Small intestine (tissue), 7 donors: ENCODE measurements at regions not wholly inside any gene's neighbourhood (a gene's known extent, or its start where the extent isn't known, plus 50 kb on each side); places are given as distances from the start of the nearest gene placed in this dataset.

ENCODE experiments used
- DNase-seq, 2 donors: peaks; one replicate each; pipeline versions ENCODE4 v3.0.0 to v3.0.0-alpha.2; 2013
- FAIRE-seq: peaks from 2 replicates; lab custom pipeline; 2012; peaks lifted over from hg19 to GRCh38; lab: Jason Lieb, UNC
- H3K27ac ChIP-seq, 3 donors: one replicate each; pipeline ENCODE4 v1.5.1; 2013; ENCODE audit warnings: low read length in 2 of 3, mild to moderate bottlenecking in 2 of 3, control low read depth in 1 of 3, inconsistent platforms in 1 of 3, low read depth in 1 of 3, moderate library complexity in 1 of 3
- H3K27me3 ChIP-seq, 3 donors: one replicate each; pipeline ENCODE4 v1.6.1; 2013; ENCODE audit warnings: low read length in 3 of 3, inconsistent platforms in 1 of 3; ENCODE audit not compliant: control insufficient read depth in 3 of 3, insufficient read depth in 3 of 3
- H3K36me3 ChIP-seq, 3 donors: one replicate each; pipeline ENCODE4 v1.6.1; 2013; ENCODE audit warnings: low read length in 3 of 3, inconsistent platforms in 1 of 3, low read depth in 1 of 3, mild to moderate bottlenecking in 1 of 3, moderate library complexity in 1 of 3; ENCODE audit not compliant: control insufficient read depth in 3 of 3, insufficient read depth in 2 of 3
- H3K4me1 ChIP-seq, 3 donors: one replicate each; pipeline ENCODE4 v1.6.1; 2013; ENCODE audit warnings: low read length in 2 of 3, inconsistent platforms in 1 of 3, low read depth in 1 of 3, mild to moderate bottlenecking in 1 of 3, moderate library complexity in 1 of 3; ENCODE audit not compliant: control insufficient read depth in 3 of 3, insufficient read depth in 2 of 3
- H3K4me3 ChIP-seq, 3 donors: one replicate each; pipeline ENCODE4 v1.5.1; 2013; ENCODE audit warnings: low read length in 3 of 3, control low read depth in 1 of 3, inconsistent platforms in 1 of 3, low read depth in 1 of 3, mild to moderate bottlenecking in 1 of 3, moderate library complexity in 1 of 3
- H3K9me3 ChIP-seq, 2 donors: one replicate each; pipeline ENCODE4 v1.6.1; 2013; ENCODE audit warnings: low read depth in 1 of 2, low read length in 1 of 2; ENCODE audit not compliant: control insufficient read depth in 2 of 2, insufficient read depth in 1 of 2
- WGBS, 3 donors: extraction: QIAGEN DNeasy Blood & Tissue Kit; methylation state at CpG; one replicate each; pipeline ENCODE4 v1.1.7; 2013; 5-methylcytosine and 5-hydroxymethylcytosine counted together
- donor health status: healthy with polysubstance abuse.
- donor health status: control.
- donor health status: control.
- donor health status: Bipolar disorder and iron deficiency.
- donor health status: healthy.

DNA sequence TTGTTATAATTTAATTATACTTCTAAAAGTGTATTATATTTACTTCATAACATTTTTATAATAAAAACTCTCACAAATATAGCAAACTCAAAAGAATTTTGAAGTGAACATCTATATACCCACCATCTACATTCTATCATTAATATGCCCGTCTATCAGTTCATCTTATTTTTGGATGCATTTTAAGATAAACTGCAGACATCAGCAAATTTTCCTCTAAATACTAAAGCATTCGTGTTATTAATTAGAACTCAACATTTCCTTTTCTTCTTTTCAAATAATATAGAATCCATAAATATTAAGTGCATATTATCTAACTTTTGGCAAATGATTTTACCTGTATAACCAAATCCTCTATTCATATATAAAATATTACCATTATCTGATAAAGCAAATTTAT lies 242.9 kb upstream of the BCHE start:
- Histone ChIP-seq H3K4me1 (no peaks in the 10 kb centered on the region), H3K27me3 (no peaks in the 10 kb centered on the region), H3K4me3 (no peak overlapping the region), H3K36me3 (no peaks in the 10 kb centered on the region), H3K9me3 (no peaks in the 10 kb centered on the region), H3K27ac (no peak overlapping the region)
- WGBS, 3 donors, result 79 to 81% (median 80%) methylated on average over 2 of the region's 2 CpGs
- peak; percentile 92 for FAIRE-seq
- DNase-seq, result no peak

DNA sequence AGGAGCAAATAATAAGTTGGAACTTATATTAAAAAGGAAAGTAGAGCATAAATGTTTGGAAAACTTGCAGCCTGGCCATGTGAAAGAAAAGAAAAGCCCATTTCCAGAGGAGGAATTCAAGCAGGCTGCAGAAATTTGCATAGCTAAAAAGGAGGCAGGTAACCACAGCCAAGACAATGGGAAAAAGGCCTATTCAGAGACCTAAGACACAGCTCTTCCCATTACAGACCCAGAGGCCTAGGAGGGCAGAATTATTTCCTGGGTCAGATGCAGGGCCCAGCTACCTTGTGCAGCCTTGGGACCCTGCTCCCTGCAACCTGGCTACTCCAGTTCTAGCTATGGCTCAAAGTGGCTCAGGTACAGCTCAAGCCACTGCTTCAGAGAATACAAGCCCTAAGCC lies 234.6 kb upstream of the BCHE start:
- Histone ChIP-seq H3K4me1 (no peaks in the 10 kb centered on the region), H3K36me3 (no peaks in the 10 kb centered on the region), H3K4me3 (no peak overlapping the region), H3K27me3 (no peaks in the 10 kb centered on the region), H3K27ac (no peak overlapping the region), H3K9me3 (no peaks in the 10 kb centered on the region)
- FAIRE-seq (no peak), DNase-seq (no peak)

DNA sequence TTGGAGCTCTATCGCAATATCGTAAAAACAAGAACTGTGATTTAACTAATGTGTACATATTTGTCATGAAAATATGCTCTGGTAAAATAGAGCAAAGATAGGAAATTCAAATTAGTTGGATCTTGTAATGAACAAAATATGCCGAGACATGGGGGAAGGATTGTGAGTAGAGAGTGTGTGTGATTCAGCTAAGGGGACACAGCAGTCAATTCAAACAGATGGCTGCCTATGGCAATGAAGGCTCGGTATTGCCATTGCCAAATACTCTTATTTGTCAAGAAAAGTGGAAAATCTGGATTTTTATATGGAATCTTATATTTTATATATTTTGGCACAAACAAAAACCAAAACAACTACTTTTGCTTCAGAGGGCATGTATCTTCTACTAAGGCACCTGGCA lies 227.3 kb upstream of the BCHE start:
- Histone ChIP-seq H3K36me3 (no peaks in the 10 kb centered on the region), H3K27ac (no peak overlapping the region), H3K9me3 (peaks cover 0 to 3% of the 10 kb centered on the region in 2 donors), H3K27me3 (no peaks in the 10 kb centered on the region), H3K4me3 (no peak overlapping the region), H3K4me1 (no peaks in the 10 kb centered on the region)
- no peak for DNase-seq
- 82 to 90% (median 84%) methylated on average over 4 of the region's 4 CpGs for WGBS, 3 donors
- FAIRE-seq, result no peak

DNA sequence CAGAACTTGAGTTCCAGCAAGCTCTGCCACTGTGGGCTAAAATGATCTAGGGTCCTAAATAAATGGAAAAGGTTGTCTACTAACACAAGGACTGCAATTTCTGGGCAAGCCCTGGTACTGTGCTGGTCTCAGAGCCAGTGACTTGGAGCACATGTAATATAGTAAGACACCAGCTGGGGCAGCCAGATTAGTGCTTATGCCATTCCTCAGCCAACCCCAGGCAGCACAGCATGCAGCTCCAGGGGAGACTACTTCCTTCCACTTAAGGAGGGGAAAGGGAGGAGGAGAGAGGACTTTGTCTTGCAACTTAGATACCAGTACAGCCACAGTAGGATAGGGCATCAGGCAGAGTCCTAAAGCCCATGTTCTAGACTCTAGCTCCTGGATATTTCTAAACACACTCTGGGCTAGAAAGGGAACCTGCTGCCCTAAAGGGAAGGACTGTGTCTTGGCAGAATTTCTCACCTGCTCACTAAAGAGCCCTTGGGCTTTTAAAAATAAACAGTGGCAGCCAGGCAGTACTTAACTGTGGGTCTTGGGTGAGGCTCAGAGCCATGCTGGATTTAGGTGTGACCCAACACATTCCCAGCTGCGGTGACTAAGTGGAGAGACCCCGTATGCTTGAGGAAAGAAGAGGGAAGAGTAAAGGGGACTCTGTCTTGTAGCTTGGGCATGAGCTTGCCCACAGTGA lies 223.7 kb upstream of the BCHE start:
- Histone ChIP-seq H3K4me1 (no peaks in the 10 kb centered on the region), H3K4me3 (no peak overlapping the region), H3K27ac (no peak overlapping the region), H3K36me3 (no peaks in the 10 kb centered on the region), H3K27me3 (no peaks in the 10 kb centered on the region), H3K9me3 (peaks cover 0 to 3% of the 10 kb centered on the region in 2 donors)
- WGBS, 3 donors, result 81 to 94% (median 90%) methylated on average over 2 of the region's 2 CpGs
- FAIRE-seq (no peak), DNase-seq (no peak)

DNA sequence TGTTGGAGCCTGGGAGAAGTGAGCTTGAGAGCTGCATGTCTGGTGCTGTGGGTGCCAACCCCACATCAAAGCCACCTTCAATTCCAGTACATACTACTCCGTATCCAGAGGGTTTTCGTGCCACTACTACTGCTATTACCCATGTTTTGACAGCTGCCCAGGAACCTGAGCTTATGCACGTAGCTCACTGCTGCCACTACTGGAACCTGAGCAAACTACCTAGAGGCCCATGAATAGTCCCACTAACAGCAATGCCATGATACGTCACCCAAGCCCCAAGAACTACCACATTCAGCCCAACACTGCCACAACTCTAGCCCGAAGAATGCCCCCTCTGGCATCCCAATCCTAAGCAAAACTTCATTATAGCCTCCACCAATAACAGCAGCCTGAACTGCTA lies 215.2 kb upstream of the BCHE start:
- WGBS, 3 donors, result 68 to 74% (median 70%) methylated on average over 5 of the region's 5 CpGs
- Histone ChIP-seq H3K4me3 (no peak overlapping the region), H3K9me3 (no peaks in the 10 kb centered on the region), H3K27ac (no peak overlapping the region), H3K36me3 (no peaks in the 10 kb centered on the region), H3K27me3 (no peaks in the 10 kb centered on the region), H3K4me1 (no peaks in the 10 kb centered on the region)
- DNase-seq, result no peak
- no peak for FAIRE-seq

DNA sequence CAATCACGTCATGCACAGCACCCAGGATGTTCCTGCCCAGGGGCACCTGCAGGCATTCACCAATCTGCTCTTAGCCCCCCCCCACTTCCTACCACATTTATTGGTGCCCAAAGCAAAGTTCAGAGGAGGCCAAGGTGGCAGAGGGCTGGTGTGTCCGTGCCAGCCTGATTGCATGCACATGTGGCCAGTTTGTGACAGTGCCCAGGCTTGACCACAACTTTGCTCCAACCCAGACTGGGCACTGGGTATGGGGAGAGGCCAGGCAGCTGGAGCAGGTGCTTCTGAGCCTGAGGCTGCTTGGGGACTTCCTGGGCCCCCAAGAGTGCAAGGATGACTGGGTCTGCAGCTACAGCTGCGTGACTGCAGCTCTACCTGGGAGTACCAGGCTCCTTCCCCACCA lies 192.3 kb upstream of the BCHE start:
- Histone ChIP-seq H3K4me3 (no peak overlapping the region), H3K27ac (no peak overlapping the region), H3K4me1 (no peaks in the 10 kb centered on the region), H3K9me3 (peaks cover 1 to 6% of the 10 kb centered on the region in 2 donors), H3K36me3 (no peaks in the 10 kb centered on the region), H3K27me3 (no peaks in the 10 kb centered on the region)
- WGBS, 3 donors, result 22 to 42% (median 33%) methylated on average over 3 of the region's 3 CpGs
- FAIRE-seq (no peak), DNase-seq (no peak)

DNA sequence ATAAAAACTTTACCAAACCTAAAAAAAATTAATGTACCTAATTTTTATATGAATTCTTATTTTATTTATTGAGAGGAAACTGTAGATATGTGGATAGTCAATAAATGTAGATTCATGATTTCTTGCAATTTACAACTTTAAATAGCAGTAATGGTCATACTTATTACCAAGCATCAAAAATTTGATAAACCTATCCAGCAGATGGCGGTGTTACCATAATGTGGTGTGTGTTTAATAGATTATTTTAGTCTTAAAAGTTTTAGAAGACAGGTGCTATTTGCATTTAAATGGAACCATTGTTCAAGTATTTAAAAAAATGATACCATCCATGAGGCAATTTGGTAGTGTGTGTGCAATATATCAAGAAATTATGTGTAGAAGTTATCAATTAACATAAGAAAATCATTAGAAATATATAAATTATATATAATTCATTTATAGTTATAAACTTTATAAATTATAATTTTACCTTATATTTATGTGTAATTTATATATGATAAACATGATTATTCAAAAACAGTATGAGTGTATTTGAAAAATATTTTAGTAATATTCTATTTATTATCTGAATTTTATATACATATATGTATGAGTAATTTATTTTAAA lies 176.0 kb upstream of the BCHE start:
- FAIRE-seq, result peak; percentile 84
- H3K9me3 ChIP-seq, result no peaks in the 10 kb centered on the region
- H3K27ac ChIP-seq, result no peak overlapping the region
- 6 to 20% (median 9%) methylated on average over 1 of the region's 1 CpG for WGBS, 3 donors
- H3K4me3 ChIP-seq, result no peak overlapping the region
- peak; percentile 13 to 44 for DNase-seq
- H3K4me1 ChIP-seq, result no peaks in the 10 kb centered on the region
- H3K36me3 ChIP-seq, result no peaks in the 10 kb centered on the region
- no peaks in the 10 kb centered on the region for H3K27me3 ChIP-seq

DNA sequence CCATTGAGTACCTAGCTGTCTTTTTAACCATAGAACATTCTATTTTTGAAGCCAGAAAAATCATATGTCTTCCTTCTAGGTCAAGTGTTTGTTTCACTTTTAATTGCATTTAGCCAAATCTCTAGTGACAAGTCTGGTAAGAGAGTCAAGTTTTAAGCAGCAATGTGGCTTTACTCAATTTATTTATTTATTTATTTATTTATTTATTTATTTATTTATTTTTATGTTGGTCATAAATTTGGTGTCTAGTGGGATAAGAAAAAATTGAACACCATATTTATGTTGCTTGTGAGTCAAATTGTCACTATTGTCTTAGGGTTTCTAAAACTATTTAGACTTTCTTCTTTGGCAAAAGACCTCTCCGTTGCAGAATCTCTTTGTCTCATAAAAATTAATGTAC lies 174.5 kb upstream of the BCHE start:
- no peak overlapping the region for H3K4me3 ChIP-seq

DNA sequence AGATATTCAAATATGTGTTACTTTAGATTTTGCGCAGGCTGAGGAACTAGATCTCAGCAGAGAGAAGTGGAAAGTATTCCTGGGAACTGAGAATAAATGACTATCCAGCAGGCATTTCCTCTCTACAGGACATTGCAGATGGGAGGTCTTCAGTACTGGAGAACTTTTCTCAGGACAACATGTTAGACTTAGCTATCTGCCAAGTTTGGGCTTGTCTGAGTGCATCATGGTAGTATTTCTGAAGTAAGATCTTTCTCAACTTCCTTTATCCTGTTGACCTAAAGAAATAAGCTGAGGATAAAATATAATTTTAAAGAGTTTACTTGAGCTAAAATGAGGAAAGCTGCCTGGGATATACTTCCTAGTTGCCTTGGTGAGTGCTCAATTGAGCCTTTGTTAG lies 167.9 kb upstream of the BCHE start:
- Histone ChIP-seq H3K27ac (no peak overlapping the region), H3K4me1 (no peaks in the 10 kb centered on the region), H3K9me3 (no peaks in the 10 kb centered on the region), H3K36me3 (no peaks in the 10 kb centered on the region), H3K4me3 (no peak overlapping the region), H3K27me3 (no peaks in the 10 kb centered on the region)
- DNase-seq, result no peak
- 93 to 96% (median 95%) methylated on average over 1 of the region's 1 CpG for WGBS, 3 donors
- no peak for FAIRE-seq

More for the DNA sequence above, 174.5 kb upstream of the BCHE start:
- no peaks in the 10 kb centered on the region for H3K27me3 ChIP-seq
- H3K36me3 ChIP-seq, result no peaks in the 10 kb centered on the region
- no peaks in the 10 kb centered on the region for H3K9me3 ChIP-seq
- no peak for DNase-seq
- H3K4me1 ChIP-seq, result no peaks in the 10 kb centered on the region
- 85 to 88% (median 87%) methylated on average over 1 of the region's 1 CpG for WGBS, 3 donors
- H3K27ac ChIP-seq, result no peak overlapping the region
- FAIRE-seq, result no peak
